Liver (tissue), 8 donors: ENCODE measurements at regions not wholly inside any gene's neighbourhood (a gene's known extent, or its start where the extent isn't known, plus 50 kb on each side); places are given as distances from the start of the nearest gene placed in this dataset.

Experiments used
- DNase-seq: peaks from one replicate; pipeline ENCODE4 v3.0.0-alpha.2; 2017; ENCODE audit warnings: low spot score
- H3K27ac ChIP-seq, 2 donors: one replicate each; pipeline ENCODE4 v1.7.0; 2013; ENCODE audit warnings: inconsistent platforms in 2 of 2, low read length in 2 of 2, control low read depth in 1 of 2, low read depth in 1 of 2, mild to moderate bottlenecking in 1 of 2
- H3K27me3 ChIP-seq, 4 donors: one replicate each; pipeline versions ENCODE4 v1.6.1 to v1.7.0; 2013; ENCODE audit warnings: low read length in 3 of 4, inconsistent platforms in 1 of 4, mild to moderate bottlenecking in 1 of 4, moderate library complexity in 1 of 4; ENCODE audit not compliant: control insufficient read depth in 4 of 4, insufficient read depth in 4 of 4
- H3K36me3 ChIP-seq, 4 donors: one replicate each; pipeline versions ENCODE4 v1.6.1 to v1.7.0; 2013; ENCODE audit warnings: low read length in 3 of 4, mild to moderate bottlenecking in 3 of 4, low read depth in 1 of 4, moderate library complexity in 1 of 4; ENCODE audit not compliant: control insufficient read depth in 4 of 4, insufficient read depth in 3 of 4
- H3K4me1 ChIP-seq, 4 donors: one replicate each; pipeline versions ENCODE4 v1.6.1 to v1.7.0; 2013; ENCODE audit warnings: low read length in 3 of 4, mild to moderate bottlenecking in 3 of 4, moderate library complexity in 1 of 4; ENCODE audit not compliant: control insufficient read depth in 4 of 4, insufficient read depth in 4 of 4
- H3K4me3 ChIP-seq, 3 donors: one replicate each; pipeline versions ENCODE4 v1.6.1 to v1.7.0; 2013; ENCODE audit warnings: low read length in 3 of 3, control low read depth in 1 of 3, low read depth in 1 of 3, mild to moderate bottlenecking in 1 of 3
- H3K9ac ChIP-seq, 2 donors: one replicate each; pipeline ENCODE4 v1.7.0; 2013; ENCODE audit warnings: low read length in 2 of 2, mild to moderate bottlenecking in 2 of 2, moderate library complexity in 2 of 2, control low read depth in 1 of 2, low read depth in 1 of 2
- H3K9me3 ChIP-seq, 4 donors: one replicate each; pipeline versions ENCODE4 v1.6.1 to v1.7.0; 2013; ENCODE audit warnings: low read length in 3 of 4; ENCODE audit not compliant: control insufficient read depth in 4 of 4
- FOXA1 ChIP-seq: IDR thresholded peaks from 2 replicates; pipeline ENCODE4 v1.6.1; 2016; ENCODE audit warnings: antibody characterized with exemption
- FOXA2 ChIP-seq: IDR thresholded peaks from 2 replicates; pipeline ENCODE4 v1.6.1; 2016; ENCODE audit warnings: antibody characterized with exemption
- GABPA ChIP-seq, 2 donors: IDR thresholded peaks in 1 of 2; conservative IDR thresholded peaks in 1 of 2; 2 replicates each; pipeline ENCODE4 v1.6.1; 2016; ENCODE audit warnings: antibody characterized with exemption in 2 of 2, mild to moderate bottlenecking in 1 of 2, moderate library complexity in 1 of 2
- HNF4A ChIP-seq, 2 donors: conservative IDR thresholded peaks; 2 replicates each; pipeline ENCODE4 v1.6.1; 2016; ENCODE audit warnings: antibody characterized with exemption in 2 of 2, mild to moderate bottlenecking in 2 of 2
- HNF4G ChIP-seq: IDR thresholded peaks from 2 replicates; pipeline ENCODE4 v1.6.1; 2016; ENCODE audit warnings: antibody characterized with exemption
- NR2F2 ChIP-seq: IDR thresholded peaks from 2 replicates; pipeline ENCODE4 v1.6.1; 2016; ENCODE audit warnings: antibody characterized with exemption
- RAD21 ChIP-seq, 2 donors: IDR thresholded peaks; 2 replicates each; pipeline ENCODE4 v1.6.1; 2016; ENCODE audit warnings: antibody characterized with exemption in 2 of 2, mild to moderate bottlenecking in 2 of 2
- RXRA ChIP-seq, 2 donors: IDR thresholded peaks; 2 replicates each; pipeline ENCODE4 v1.6.1; 2017 to 2018; ENCODE audit warnings: antibody characterized with exemption in 2 of 2, mild to moderate bottlenecking in 1 of 2
- SP1 ChIP-seq: IDR thresholded peaks from 2 replicates; pipeline ENCODE4 v1.6.1; 2018; ENCODE audit warnings: antibody characterized with exemption, mild to moderate bottlenecking
- TAF1 ChIP-seq: conservative IDR thresholded peaks from 2 replicates; pipeline ENCODE4 v1.6.1; 2016; ENCODE audit warnings: antibody characterized with exemption, mild to moderate bottlenecking
- WGBS: extraction: QIAGEN DNeasy Blood & Tissue Kit; methylation state at CpG from one replicate; pipeline ENCODE4 v1.1.7; 2013; 5-methylcytosine and 5-hydroxymethylcytosine counted together
- TF ChIP-seq, protein P1 (sequence below): fragments of 150-350 bp; IDR thresholded peaks from 2 replicates; pipeline ENCODE4 v1.5.1; 2017; ENCODE audit warnings: improper control_type of control experiment, low read depth, low read length; ENCODE audit not compliant: missing input control
- TF ChIP-seq, protein P2 (sequence below): IDR thresholded peaks from 2 replicates; pipeline ENCODE4 v1.6.1; 2016; ENCODE audit warnings: antibody characterized with exemption
- TF ChIP-seq, protein P3 (sequence below): IDR thresholded peaks from 2 replicates; pipeline ENCODE4 v1.6.1; 2016; ENCODE audit warnings: antibody characterized with exemption, mild to moderate bottlenecking
- TF ChIP-seq, protein P4 (sequence below): IDR thresholded peaks from 2 replicates; pipeline ENCODE4 v1.6.1; 2016; ENCODE audit warnings: antibody characterized with exemption
- TF ChIP-seq, protein P5 (sequence below): IDR thresholded peaks from 2 replicates; pipeline ENCODE4 v1.6.1; 2016; ENCODE audit warnings: antibody characterized with exemption
- donor health status: healthy.
- donor health status: healthy.
- donor health status: healthy.
- donor health status: healthy.
- donor health status: healthy.

DNA sequence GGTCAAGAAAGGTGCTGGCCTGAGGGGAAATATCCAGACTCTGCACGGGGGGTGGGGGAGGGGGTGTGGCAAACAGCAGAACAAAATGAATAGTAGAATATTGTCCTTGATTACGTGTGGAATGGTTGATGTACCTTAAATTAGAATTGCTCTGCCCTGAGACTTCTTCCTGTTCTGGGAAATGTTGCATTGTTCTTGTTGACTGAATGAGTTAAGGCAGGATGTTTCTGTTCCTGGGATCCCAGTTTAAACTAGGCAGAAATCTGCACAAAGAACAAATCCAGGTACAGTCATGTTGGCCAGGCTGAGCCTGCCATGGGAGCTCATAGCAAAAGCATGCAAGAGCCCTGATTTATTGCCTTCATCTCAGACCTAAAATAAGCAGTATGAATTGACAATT lies 558.7 kb upstream of the VSTM2A start:
- H3K9ac ChIP-seq = no peak overlapping the region
- no peak for TF ChIP-seq RXRA (IDR thresholded peaks at IDR 0.05)
- TF ChIP-seq TAF1 = no peak
- TF ChIP-seq, protein P1, sequence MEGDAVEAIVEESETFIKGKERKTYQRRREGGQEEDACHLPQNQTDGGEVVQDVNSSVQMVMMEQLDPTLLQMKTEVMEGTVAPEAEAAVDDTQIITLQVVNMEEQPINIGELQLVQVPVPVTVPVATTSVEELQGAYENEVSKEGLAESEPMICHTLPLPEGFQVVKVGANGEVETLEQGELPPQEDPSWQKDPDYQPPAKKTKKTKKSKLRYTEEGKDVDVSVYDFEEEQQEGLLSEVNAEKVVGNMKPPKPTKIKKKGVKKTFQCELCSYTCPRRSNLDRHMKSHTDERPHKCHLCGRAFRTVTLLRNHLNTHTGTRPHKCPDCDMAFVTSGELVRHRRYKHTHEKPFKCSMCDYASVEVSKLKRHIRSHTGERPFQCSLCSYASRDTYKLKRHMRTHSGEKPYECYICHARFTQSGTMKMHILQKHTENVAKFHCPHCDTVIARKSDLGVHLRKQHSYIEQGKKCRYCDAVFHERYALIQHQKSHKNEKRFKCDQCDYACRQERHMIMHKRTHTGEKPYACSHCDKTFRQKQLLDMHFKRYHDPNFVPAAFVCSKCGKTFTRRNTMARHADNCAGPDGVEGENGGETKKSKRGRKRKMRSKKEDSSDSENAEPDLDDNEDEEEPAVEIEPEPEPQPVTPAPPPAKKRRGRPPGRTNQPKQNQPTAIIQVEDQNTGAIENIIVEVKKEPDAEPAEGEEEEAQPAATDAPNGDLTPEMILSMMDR = no peak
- TF ChIP-seq, protein P2, sequence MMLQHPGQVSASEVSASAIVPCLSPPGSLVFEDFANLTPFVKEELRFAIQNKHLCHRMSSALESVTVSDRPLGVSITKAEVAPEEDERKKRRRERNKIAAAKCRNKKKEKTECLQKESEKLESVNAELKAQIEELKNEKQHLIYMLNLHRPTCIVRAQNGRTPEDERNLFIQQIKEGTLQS = no peak
- TF ChIP-seq SP1 = no peak
- TF ChIP-seq FOXA2 = no peak
- 53% methylated on average over 2 of the region's 2 CpGs for WGBS
- no peak for DNase-seq
- H3K4me1 ChIP-seq = no peaks in the 10 kb centered on the region
- no peaks in the 10 kb centered on the region for H3K36me3 ChIP-seq
- H3K27ac ChIP-seq = no peak overlapping the region
- H3K9me3 ChIP-seq = peaks cover 0 to 3% (median 0%) of the 10 kb centered on the region in 4 donors
- no peak overlapping the region for H3K4me3 ChIP-seq
- no peaks in the 10 kb centered on the region for H3K27me3 ChIP-seq

DNA sequence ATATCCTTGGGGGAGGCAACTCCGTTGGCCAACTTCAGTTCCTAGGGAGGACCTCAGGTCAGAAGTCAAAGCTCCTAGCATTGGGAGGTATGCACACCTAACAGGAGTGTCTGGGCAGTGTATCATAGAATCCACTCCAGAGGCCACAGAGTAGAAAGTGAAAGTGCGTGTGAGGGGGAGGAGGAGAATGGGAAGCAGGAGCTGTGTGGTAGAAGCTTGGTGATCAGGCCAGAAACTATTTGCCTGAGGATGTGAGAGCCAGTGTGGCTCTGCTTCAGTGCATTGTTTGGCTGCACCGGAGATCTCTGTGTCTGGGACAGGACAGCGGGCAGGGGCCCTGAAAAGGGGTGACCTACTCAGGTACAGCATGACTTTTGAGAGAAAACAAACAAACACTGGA lies 557.4 kb upstream of the VSTM2A start:
- H3K27me3 ChIP-seq = no peaks in the 10 kb centered on the region
- no peak overlapping the region for H3K27ac ChIP-seq
- WGBS = 52% methylated on average over 4 of the region's 4 CpGs
- no peak for DNase-seq
- TF ChIP-seq NR2F2 (no peak), GABPA (IDR thresholded peaks at IDR 0.05 in 1 of 2, conservative IDR thresholded peaks at IDR 0.05 in 1 of 2) (no peak), TAF1 (no peak)
- TF ChIP-seq, protein P3, sequence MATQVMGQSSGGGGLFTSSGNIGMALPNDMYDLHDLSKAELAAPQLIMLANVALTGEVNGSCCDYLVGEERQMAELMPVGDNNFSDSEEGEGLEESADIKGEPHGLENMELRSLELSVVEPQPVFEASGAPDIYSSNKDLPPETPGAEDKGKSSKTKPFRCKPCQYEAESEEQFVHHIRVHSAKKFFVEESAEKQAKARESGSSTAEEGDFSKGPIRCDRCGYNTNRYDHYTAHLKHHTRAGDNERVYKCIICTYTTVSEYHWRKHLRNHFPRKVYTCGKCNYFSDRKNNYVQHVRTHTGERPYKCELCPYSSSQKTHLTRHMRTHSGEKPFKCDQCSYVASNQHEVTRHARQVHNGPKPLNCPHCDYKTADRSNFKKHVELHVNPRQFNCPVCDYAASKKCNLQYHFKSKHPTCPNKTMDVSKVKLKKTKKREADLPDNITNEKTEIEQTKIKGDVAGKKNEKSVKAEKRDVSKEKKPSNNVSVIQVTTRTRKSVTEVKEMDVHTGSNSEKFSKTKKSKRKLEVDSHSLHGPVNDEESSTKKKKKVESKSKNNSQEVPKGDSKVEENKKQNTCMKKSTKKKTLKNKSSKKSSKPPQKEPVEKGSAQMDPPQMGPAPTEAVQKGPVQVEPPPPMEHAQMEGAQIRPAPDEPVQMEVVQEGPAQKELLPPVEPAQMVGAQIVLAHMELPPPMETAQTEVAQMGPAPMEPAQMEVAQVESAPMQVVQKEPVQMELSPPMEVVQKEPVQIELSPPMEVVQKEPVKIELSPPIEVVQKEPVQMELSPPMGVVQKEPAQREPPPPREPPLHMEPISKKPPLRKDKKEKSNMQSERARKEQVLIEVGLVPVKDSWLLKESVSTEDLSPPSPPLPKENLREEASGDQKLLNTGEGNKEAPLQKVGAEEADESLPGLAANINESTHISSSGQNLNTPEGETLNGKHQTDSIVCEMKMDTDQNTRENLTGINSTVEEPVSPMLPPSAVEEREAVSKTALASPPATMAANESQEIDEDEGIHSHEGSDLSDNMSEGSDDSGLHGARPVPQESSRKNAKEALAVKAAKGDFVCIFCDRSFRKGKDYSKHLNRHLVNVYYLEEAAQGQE = no peak
- TF ChIP-seq, protein P4, sequence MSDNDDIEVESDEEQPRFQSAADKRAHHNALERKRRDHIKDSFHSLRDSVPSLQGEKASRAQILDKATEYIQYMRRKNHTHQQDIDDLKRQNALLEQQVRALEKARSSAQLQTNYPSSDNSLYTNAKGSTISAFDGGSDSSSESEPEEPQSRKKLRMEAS = no peak
- no peak overlapping the region for H3K4me3 ChIP-seq
- no peak overlapping the region for H3K9ac ChIP-seq
- H3K9me3 ChIP-seq = peaks cover 0 to 3% (median 0%) of the 10 kb centered on the region in 4 donors
- H3K36me3 ChIP-seq = no peaks in the 10 kb centered on the region
- H3K4me1 ChIP-seq = no peaks in the 10 kb centered on the region

DNA sequence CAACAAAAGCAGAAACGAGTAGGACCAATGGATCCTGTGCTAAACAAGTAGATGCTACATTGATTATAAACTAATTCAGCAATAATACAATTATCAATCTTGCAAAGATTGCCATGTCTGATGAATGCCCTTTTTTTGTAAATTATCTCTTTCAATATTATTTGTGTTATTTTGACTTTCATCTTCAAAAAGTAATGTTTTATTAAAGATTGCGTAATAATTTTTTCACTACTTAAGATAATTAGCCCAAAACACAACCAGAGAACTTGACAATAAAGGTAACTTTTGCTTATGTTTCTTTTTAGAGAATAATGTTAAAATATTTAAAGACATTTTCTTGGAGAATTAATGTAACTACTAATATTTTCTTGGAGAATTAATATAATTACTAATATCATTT lies 553.8 kb upstream of the VSTM2A start:
- H3K36me3 ChIP-seq = no peaks in the 10 kb centered on the region
- no peak for DNase-seq
- H3K27ac ChIP-seq = no peak overlapping the region
- WGBS = 64% methylated on average over 2 of the region's 2 CpGs
- H3K9me3 ChIP-seq = peaks cover 0 to 3% (median 0%) of the 10 kb centered on the region in 4 donors
- no peak overlapping the region for H3K4me3 ChIP-seq
- no peak overlapping the region for H3K9ac ChIP-seq
- no peaks in the 10 kb centered on the region for H3K27me3 ChIP-seq
- H3K4me1 ChIP-seq = no peaks in the 10 kb centered on the region
- TF ChIP-seq, protein P5, sequence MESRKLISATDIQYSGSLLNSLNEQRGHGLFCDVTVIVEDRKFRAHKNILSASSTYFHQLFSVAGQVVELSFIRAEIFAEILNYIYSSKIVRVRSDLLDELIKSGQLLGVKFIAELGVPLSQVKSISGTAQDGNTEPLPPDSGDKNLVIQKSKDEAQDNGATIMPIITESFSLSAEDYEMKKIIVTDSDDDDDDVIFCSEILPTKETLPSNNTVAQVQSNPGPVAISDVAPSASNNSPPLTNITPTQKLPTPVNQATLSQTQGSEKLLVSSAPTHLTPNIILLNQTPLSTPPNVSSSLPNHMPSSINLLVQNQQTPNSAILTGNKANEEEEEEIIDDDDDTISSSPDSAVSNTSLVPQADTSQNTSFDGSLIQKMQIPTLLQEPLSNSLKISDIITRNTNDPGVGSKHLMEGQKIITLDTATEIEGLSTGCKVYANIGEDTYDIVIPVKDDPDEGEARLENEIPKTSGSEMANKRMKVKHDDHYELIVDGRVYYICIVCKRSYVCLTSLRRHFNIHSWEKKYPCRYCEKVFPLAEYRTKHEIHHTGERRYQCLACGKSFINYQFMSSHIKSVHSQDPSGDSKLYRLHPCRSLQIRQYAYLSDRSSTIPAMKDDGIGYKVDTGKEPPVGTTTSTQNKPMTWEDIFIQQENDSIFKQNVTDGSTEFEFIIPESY = no peak
- TF ChIP-seq, protein P2 = no peak
- TF ChIP-seq HNF4A (conservative IDR thresholded peaks at IDR 0.05) (no peak), FOXA2 (no peak), FOXA1 (no peak), RAD21 (IDR thresholded peaks at IDR 0.05) (no peak), HNF4G (no peak), NR2F2 (no peak)
- TF ChIP-seq, protein P4 = no peak
- TF ChIP-seq, protein P1 = no peak
